ENCODE measurements at regions not wholly inside any gene's neighbourhood (a gene's known extent, or its start where the extent isn't known, plus 50 kb on each side); places are given as distances from the start of the nearest gene placed in this dataset.

- DNase-seq: peak; percentile 96
These were observed 52.7 kb upstream of the CTLA4 start for GRCh38 chr2:203814661-203815540.

GRCh38 chr2:203815541-203815898 lies 52.1 kb upstream of the CTLA4 start:
- no peak for DNase-seq

GRCh38 chr2:203817147-203817546 lies 50.4 kb upstream of the CTLA4 start:
- no peak for DNase-seq

Data from NCI-H2227 treated with DMSO at 0.1 percent for 48 hours (cell line).